IMR-90 (cell line): ENCODE measurements at regions not wholly inside any gene's neighbourhood (a gene's known extent, or its start where the extent isn't known, plus 50 kb on each side); places are given as distances from the start of the nearest gene placed in this dataset.

ENCODE experiments used
- ATAC-seq: fragments of 200-7000 bp; cut with Tn5 transposase; 2 replicates; pipeline ENCODE4 v1.9.1; 2020; ENCODE audit warnings: low read depth, mild to moderate bottlenecking, moderate library complexity
- BruUV-seq: library from RNA; stranded (reverse); fragments of 400-500 nt; replicated peaks from 2 replicates; lab custom pipeline; 2021; lab: Mats Ljungman, UMichigan
- CTCF ChIA-PET: fragments of 300-600 bp; formaldehyde crosslinking; extraction: SDS; loops from one replicate; lab custom pipeline; 2021; ENCODE audit warnings: antibody characterized with exemption; lab: Yijun Ruan, JAX
- POLR2A ChIA-PET: fragments of 300-600 bp; sonication (Branson Sonifier 250); formaldehyde crosslinking; loops from one replicate; lab custom pipeline; 2022; ENCODE audit warnings: antibody characterized with exemption; ENCODE audit not compliant: unreplicated experiment; lab: Charles Lee
- DNase-seq: peaks from one replicate; pipeline ENCODE4 v3.0.0; 2013
- H2AFZ ChIP-seq: replicated peaks from 2 replicates; pipeline ENCODE3; 2013; ENCODE audit warnings: low read length, mild to moderate bottlenecking; ENCODE audit not compliant: poor library complexity
- H2AK5ac ChIP-seq: 2 replicates; pipeline ENCODE4 v1.6.1; 2013; ENCODE audit warnings: low read depth, low read length, inconsistent platforms
- H2AK9ac ChIP-seq: replicated peaks from 2 replicates; pipeline ENCODE3; 2013; ENCODE audit warnings: mild to moderate bottlenecking, low read depth, low read length, moderate library complexity; ENCODE audit not compliant: poor library complexity
- H2BK120ac ChIP-seq: 2 replicates; pipeline ENCODE4 v1.6.1; 2013; ENCODE audit warnings: low read depth, low read length, inconsistent platforms
- H2BK15ac ChIP-seq: 3 replicates; pipeline ENCODE4 v1.6.1; 2013; ENCODE audit warnings: low read depth, low read length, inconsistent platforms
- H2BK20ac ChIP-seq: 2 replicates; pipeline ENCODE4 v1.6.1; 2013; ENCODE audit warnings: low read depth, mild to moderate bottlenecking, inconsistent platforms, low read length, moderate library complexity
- H2BK5ac ChIP-seq: 2 replicates; pipeline ENCODE4 v1.6.1; 2013; ENCODE audit warnings: mild to moderate bottlenecking, low read depth, low read length, inconsistent platforms; ENCODE audit not compliant: poor library complexity, severe bottlenecking
- H3K14ac ChIP-seq: replicated peaks from 2 replicates; pipeline ENCODE4 v1.6.1; 2013; ENCODE audit warnings: low read depth, low read length, inconsistent platforms
- H3K18ac ChIP-seq: 2 replicates; pipeline ENCODE4 v1.6.1; 2013; ENCODE audit warnings: low read depth, low read length, control low read depth
- H3K23ac ChIP-seq: 2 replicates; pipeline ENCODE4 v1.6.1; 2013; ENCODE audit warnings: low read depth, low read length, inconsistent platforms
- H3K27ac ChIP-seq: 2 replicates; pipeline ENCODE4 v1.5.1; 2013; ENCODE audit warnings: mild to moderate bottlenecking, control low read depth, low read length; ENCODE audit not compliant: insufficient read depth
- H3K27me3 ChIP-seq: 2 replicates; pipeline ENCODE4 v1.6.1; 2013; ENCODE audit warnings: low read length; ENCODE audit not compliant: control insufficient read depth, insufficient read depth
- H3K36me3 ChIP-seq: 2 replicates; pipeline ENCODE4 v1.6.1; 2013; ENCODE audit warnings: low read length, mixed read lengths; ENCODE audit not compliant: control insufficient read depth, insufficient read depth
- H3K4ac ChIP-seq: 2 replicates; pipeline ENCODE4 v1.6.1; 2013; ENCODE audit warnings: low read depth, low read length, inconsistent platforms
- H3K4me1 ChIP-seq: 2 replicates; pipeline ENCODE4 v1.6.1; 2013; ENCODE audit warnings: low read length, mixed read lengths; ENCODE audit not compliant: control insufficient read depth, insufficient read depth
- H3K4me2 ChIP-seq: 2 replicates; pipeline ENCODE4 v1.6.1; 2013; ENCODE audit warnings: low read depth, mild to moderate bottlenecking, control low read depth, low read length, moderate library complexity
- H3K4me3 ChIP-seq: 2 replicates; pipeline ENCODE4 v1.5.1; 2013; ENCODE audit warnings: low read depth, mild to moderate bottlenecking, control low read depth, low read length, moderate library complexity; ENCODE audit not compliant: insufficient read depth
- H3K56ac ChIP-seq: 2 replicates; pipeline ENCODE4 v1.6.1; 2013; ENCODE audit warnings: low read length, inconsistent platforms; ENCODE audit not compliant: insufficient read depth; ENCODE audit errors: extremely low read depth
- H3K79me1 ChIP-seq, 2 experiments: 2 replicates each; pipeline ENCODE4 v1.6.1; 2013; ENCODE audit warnings: low read length in 2 of 2, inconsistent platforms in 1 of 2, low read depth in 1 of 2
- H3K9ac ChIP-seq: 2 replicates; pipeline ENCODE4 v1.6.1; 2013; ENCODE audit warnings: low read depth, low read length, control low read depth
- H3K9me1 ChIP-seq: 2 replicates; pipeline ENCODE4 v1.6.1; 2013; ENCODE audit warnings: low read length, inconsistent platforms; ENCODE audit not compliant: insufficient read depth
- H3K9me3 ChIP-seq: 2 replicates; pipeline ENCODE4 v1.6.1; 2013; ENCODE audit warnings: low read length; ENCODE audit not compliant: control insufficient read depth, insufficient read depth
- H4K20me1 ChIP-seq: 2 replicates; pipeline ENCODE4 v1.6.1; 2013; ENCODE audit warnings: low read length, inconsistent platforms; ENCODE audit not compliant: insufficient read depth
- H4K5ac ChIP-seq: 2 replicates; pipeline ENCODE4 v1.6.1; 2013; ENCODE audit warnings: mild to moderate bottlenecking, low read depth, low read length, control low read depth
- H4K8ac ChIP-seq, 2 experiments: 2 replicates each; pipeline ENCODE4 v1.6.1; 2013; ENCODE audit warnings: low read depth in 2 of 2, low read length in 2 of 2, control low read depth in 1 of 2, inconsistent platforms in 1 of 2
- H4K91ac ChIP-seq: 2 replicates; pipeline ENCODE4 v1.6.1; 2013; ENCODE audit warnings: low read depth, low read length, inconsistent platforms; ENCODE audit not compliant: insufficient read depth
- BHLHE40 ChIP-seq: fragments of 150-350 bp; IDR thresholded peaks from 2 replicates; pipeline ENCODE4 v1.6.1; 2016; ENCODE audit warnings: mild to moderate bottlenecking, low read depth, low read length
- CEBPB ChIP-seq: IDR thresholded peaks from 2 replicates; pipeline ENCODE4 v1.6.1; 2012; ENCODE audit warnings: low read depth, low read length, improper control_type of control experiment
- CHD1 ChIP-seq: IDR thresholded peaks from 2 replicates; pipeline ENCODE4 v1.6.1; 2012; ENCODE audit warnings: low read depth, low read length, improper control_type of control experiment
- CTCF ChIP-seq: conservative IDR thresholded peaks from 2 replicates; pipeline ENCODE4 v1.5.1; 2012; ENCODE audit warnings: mild to moderate bottlenecking, low read depth, low read length, improper control_type of control experiment
- ELK1 ChIP-seq: fragments of 150-350 bp; IDR thresholded peaks from 2 replicates; pipeline ENCODE4 v1.6.1; 2016; ENCODE audit warnings: low read depth, mild to moderate bottlenecking, low read length, moderate library complexity, borderline replicate concordance
- FOS ChIP-seq: fragments of 150-350 bp; IDR thresholded peaks from 2 replicates; pipeline ENCODE4 v1.6.1; 2016; ENCODE audit warnings: low read depth, low read length
- MAFK ChIP-seq: IDR thresholded peaks from 2 replicates; pipeline ENCODE4 v1.6.1; 2012; ENCODE audit warnings: low read depth, low read length, improper control_type of control experiment
- MAZ ChIP-seq: IDR thresholded peaks from 2 replicates; pipeline ENCODE4 v1.6.1; 2012; ENCODE audit warnings: low read depth, mild to moderate bottlenecking, low read length, improper control_type of control experiment, moderate library complexity, borderline replicate concordance
- MXI1 ChIP-seq: IDR thresholded peaks from 2 replicates; pipeline ENCODE4 v1.6.1; 2012; ENCODE audit warnings: low read depth, mild to moderate bottlenecking, low read length, moderate library complexity, borderline replicate concordance
- NFE2L2 ChIP-seq: fragments of 150-350 bp; IDR thresholded peaks from 2 replicates; pipeline ENCODE4 v1.6.1; 2016; ENCODE audit warnings: low read depth, mild to moderate bottlenecking, low read length
- POLR2A ChIP-seq: IDR thresholded peaks from 2 replicates; pipeline ENCODE4 v1.6.1; 2012; ENCODE audit warnings: mild to moderate bottlenecking, low read depth, low read length
- RAD21 ChIP-seq: IDR thresholded peaks from 2 replicates; pipeline ENCODE4 v1.6.1; 2012; ENCODE audit warnings: low read length, improper control_type of control experiment
- RCOR1 ChIP-seq: IDR thresholded peaks from 2 replicates; pipeline ENCODE4 v1.6.1; 2012; ENCODE audit warnings: mild to moderate bottlenecking, low read length, improper control_type of control experiment; ENCODE audit not compliant: insufficient replicate concordance
- RFX5 ChIP-seq: IDR thresholded peaks from 2 replicates; pipeline ENCODE4 v1.8.0; 2012; ENCODE audit warnings: low read depth, mild to moderate bottlenecking, low read length, moderate library complexity
- SMC3 ChIP-seq: fragments of 150-350 bp; IDR thresholded peaks from 2 replicates; pipeline ENCODE4 v1.6.1; 2016; ENCODE audit warnings: low read depth, mild to moderate bottlenecking, antibody characterized with exemption, low read length, moderate library complexity
- USF2 ChIP-seq: fragments of 150-350 bp; IDR thresholded peaks from 2 replicates; pipeline ENCODE4 v1.6.1; 2017; ENCODE audit warnings: mild to moderate bottlenecking, antibody characterized with exemption, low read length, low read depth
- WGBS, 2 experiments: methylation state at CpG; one replicate each; pipeline versions ENCODE4 v1.1.5 to v1.1.7; 2013; ENCODE audit warnings: missing lambda C conversion rate in 2 of 2; ENCODE audit not compliant: insufficient read length in 1 of 2; ENCODE audit errors: extremely low coverage in 2 of 2; 5-methylcytosine and 5-hydroxymethylcytosine counted together
- dilution Hi-C: fragments of 300-500 bp; cut with HindIII; formaldehyde crosslinking; loops from one replicate; pipeline ENCODE4 v1.14.3; 2018; ENCODE audit warnings: low sequenced_read_pairs; ENCODE audit not compliant: unreplicated experiment
- in situ Hi-C: fragments of 300-500 bp; cut with MboI; formaldehyde crosslinking; loops from 3 replicates; pipeline ENCODE4 v1.14.3; 2019; ENCODE audit warnings: low sequenced_read_pairs, inconsistent platforms, mixed read lengths
- intact Hi-C: fragments of 100-400 bp; cut with micrococcal nuclease; formaldehyde crosslinking; loops from 2 replicates; pipeline ENCODE4 v1.10.0; 2022

GRCh38 chr6:71645299-71645698 lies 241.1 kb upstream of the RIMS1 start:
- Histone ChIP-seq H4K5ac (no peak overlapping the region), H2BK15ac (no peak overlapping the region), H3K27me3 (no peaks in the 10 kb centered on the region), H3K36me3 (no peaks in the 10 kb centered on the region), H3K27ac (no peak overlapping the region), H2BK120ac (no peak overlapping the region), H4K91ac (no peak overlapping the region), H2AFZ (no peak overlapping the region), H3K14ac (no peak overlapping the region), H3K9me3 (no peaks in the 10 kb centered on the region), H3K4me3 (no peak overlapping the region), H3K4ac (no peak overlapping the region), H4K8ac (no peak overlapping the region), H2AK9ac (no peak overlapping the region), H4K20me1 (no peaks in the 10 kb centered on the region), H2BK20ac (no peak overlapping the region), H3K18ac (no peak overlapping the region), H3K9me1 (no peaks in the 10 kb centered on the region), H3K9ac (no peak overlapping the region), H3K4me1 (no peaks in the 10 kb centered on the region), H2AK5ac (no peak overlapping the region), H2BK5ac (no peak overlapping the region), H3K23ac (no peak overlapping the region), H3K79me1 (no peaks in the 10 kb centered on the region), H3K4me2 (no peak overlapping the region), H3K56ac (no peak overlapping the region)
- WGBS, 2 experiments = 100% methylated on average over 2 of the region's 3 CpGs; no CpG with 5 or more reads in 1 of the 2 experiments
- no TSS peak for BruUV-seq
- intact Hi-C loops (no loop called here), in situ Hi-C loops (no loop called here), dilution Hi-C loops (no loop called here)
- no peak for DNase-seq
- POLR2A ChIA-PET = no interaction called here
- CTCF ChIA-PET = no interaction called here
- TF ChIP-seq FOS = no peak
- no peak for TF ChIP-seq USF2
- no peak for TF ChIP-seq RAD21
- TF ChIP-seq RFX5 = no peak
- no peak for TF ChIP-seq NFE2L2
- TF ChIP-seq CTCF = no peak
- TF ChIP-seq POLR2A = no peak
- no peak for TF ChIP-seq MAZ
- TF ChIP-seq RCOR1 = no peak
- no peak for TF ChIP-seq MAFK
- no peak for TF ChIP-seq SMC3
- TF ChIP-seq CEBPB = no peak
- TF ChIP-seq BHLHE40 = no peak
- no peak for TF ChIP-seq MXI1
- TF ChIP-seq CHD1 = no peak
- no peak for TF ChIP-seq ELK1
- ATAC-seq = no peak
